OCI-LY7 (cell line): ENCODE measurements at regions not wholly inside any gene's neighbourhood (a gene's known extent, or its start where the extent isn't known, plus 50 kb on each side); places are given as distances from the start of the nearest gene placed in this dataset.

Experiments
- BruUV-seq: library from RNA; stranded (reverse); fragments of 400-500 nt; replicated peaks from 2 replicates; lab custom pipeline; 2021; lab: Mats Ljungman, UMichigan
- CTCF ChIA-PET: fragments of 300-600 bp; sonication (Branson Sonifier 250); formaldehyde crosslinking; loops from one replicate; lab custom pipeline; 2022; ENCODE audit warnings: antibody characterized with exemption; ENCODE audit not compliant: unreplicated experiment; lab: Charles Lee
- POLR2A ChIA-PET: fragments of 300-600 bp; sonication (Branson Sonifier 250); formaldehyde crosslinking; loops from one replicate; lab custom pipeline; 2022; ENCODE audit warnings: antibody characterized with exemption; lab: Charles Lee
- DNase-seq: peaks from one replicate; pipeline ENCODE4 v3.0.0-alpha.2; 2015; ENCODE audit warnings: low spot score
- H2AFZ ChIP-seq: fragments of 200-600 bp; sonication (generic), shearing (Covaris generic); 2 replicates; pipeline ENCODE4 v1.6.1; 2014; ENCODE audit warnings: mild to moderate bottlenecking, antibody characterized with exemption, low read length, moderate library complexity
- H3K27ac ChIP-seq: fragments of 200-600 bp; sonication (generic); 2 replicates; pipeline ENCODE4 v1.5.1; 2014; ENCODE audit warnings: mixed run types, low read depth, mild to moderate bottlenecking, moderate library complexity, low read length, inconsistent platforms; ENCODE audit not compliant: poor library complexity, severe bottlenecking
- H3K36me3 ChIP-seq: fragments of 200-600 bp; sonication (generic); 2 replicates; pipeline ENCODE4 v1.6.1; 2014; ENCODE audit warnings: mild to moderate bottlenecking, antibody characterized with exemption, low read length, moderate library complexity, mixed read lengths; ENCODE audit not compliant: insufficient read depth
- H3K4me1 ChIP-seq: fragments of 200-600 bp; sonication (generic); 2 replicates; pipeline ENCODE4 v1.5.1; 2014; ENCODE audit warnings: mild to moderate bottlenecking, low read length; ENCODE audit not compliant: insufficient read depth, poor library complexity, severe bottlenecking
- H3K4me2 ChIP-seq: fragments of 200-600 bp; sonication (generic); 2 replicates; pipeline ENCODE4 v1.6.1; 2014; ENCODE audit warnings: mild to moderate bottlenecking, low read length
- H3K4me3 ChIP-seq: fragments of 200-600 bp; sonication (generic); 2 replicates; pipeline ENCODE4 v1.5.1; 2014; ENCODE audit warnings: mild to moderate bottlenecking, low read depth, low read length; ENCODE audit not compliant: poor library complexity, severe bottlenecking
- H3K79me2 ChIP-seq: fragments of 200-600 bp; sonication (generic); 2 replicates; pipeline ENCODE4 v1.6.1; 2016; ENCODE audit warnings: low read depth, mild to moderate bottlenecking, low read length, moderate library complexity, mixed read lengths; ENCODE audit not compliant: insufficient read depth
- H3K9me2 ChIP-seq: fragments of 200-600 bp; sonication (generic); 2 replicates; pipeline ENCODE4 v1.6.1; 2016; ENCODE audit warnings: mild to moderate bottlenecking, low read length, mixed read lengths; ENCODE audit not compliant: insufficient read depth
- H3K9me3 ChIP-seq: fragments of 200-600 bp; sonication (generic); 2 replicates; pipeline ENCODE4 v1.6.1; 2014; ENCODE audit warnings: mild to moderate bottlenecking, mixed run types, low read length, mixed read lengths
- H4K20me1 ChIP-seq: fragments of 200-600 bp; sonication (generic); 2 replicates; pipeline ENCODE4 v1.6.1; 2014; ENCODE audit warnings: mild to moderate bottlenecking, antibody characterized with exemption, low read length, moderate library complexity, mixed read lengths; ENCODE audit not compliant: insufficient read depth
- EZH2phosphoT487 ChIP-seq: fragments of 200-600 bp; sonication (generic); IDR thresholded peaks from 2 replicates; pipeline ENCODE4 v1.6.1; 2018; ENCODE audit warnings: low read depth, borderline replicate concordance, mild to moderate bottlenecking, mixed run types, antibody characterized with exemption, low read length, moderate library complexity, mixed read lengths
- intact Hi-C: fragments of 100-400 bp; cut with micrococcal nuclease; formaldehyde crosslinking; loops from one replicate; pipeline ENCODE4 v1.10.0; 2022; ENCODE audit not compliant: unreplicated experiment
- TF ChIP-seq, protein P1 (sequence below): fragments of 200-600 bp; sonication (generic); conservative IDR thresholded peaks from 2 replicates; pipeline ENCODE4 v1.5.1; 2014; ENCODE audit warnings: mild to moderate bottlenecking, antibody characterized with exemption, low read length, moderate library complexity, mixed read lengths

DNA sequence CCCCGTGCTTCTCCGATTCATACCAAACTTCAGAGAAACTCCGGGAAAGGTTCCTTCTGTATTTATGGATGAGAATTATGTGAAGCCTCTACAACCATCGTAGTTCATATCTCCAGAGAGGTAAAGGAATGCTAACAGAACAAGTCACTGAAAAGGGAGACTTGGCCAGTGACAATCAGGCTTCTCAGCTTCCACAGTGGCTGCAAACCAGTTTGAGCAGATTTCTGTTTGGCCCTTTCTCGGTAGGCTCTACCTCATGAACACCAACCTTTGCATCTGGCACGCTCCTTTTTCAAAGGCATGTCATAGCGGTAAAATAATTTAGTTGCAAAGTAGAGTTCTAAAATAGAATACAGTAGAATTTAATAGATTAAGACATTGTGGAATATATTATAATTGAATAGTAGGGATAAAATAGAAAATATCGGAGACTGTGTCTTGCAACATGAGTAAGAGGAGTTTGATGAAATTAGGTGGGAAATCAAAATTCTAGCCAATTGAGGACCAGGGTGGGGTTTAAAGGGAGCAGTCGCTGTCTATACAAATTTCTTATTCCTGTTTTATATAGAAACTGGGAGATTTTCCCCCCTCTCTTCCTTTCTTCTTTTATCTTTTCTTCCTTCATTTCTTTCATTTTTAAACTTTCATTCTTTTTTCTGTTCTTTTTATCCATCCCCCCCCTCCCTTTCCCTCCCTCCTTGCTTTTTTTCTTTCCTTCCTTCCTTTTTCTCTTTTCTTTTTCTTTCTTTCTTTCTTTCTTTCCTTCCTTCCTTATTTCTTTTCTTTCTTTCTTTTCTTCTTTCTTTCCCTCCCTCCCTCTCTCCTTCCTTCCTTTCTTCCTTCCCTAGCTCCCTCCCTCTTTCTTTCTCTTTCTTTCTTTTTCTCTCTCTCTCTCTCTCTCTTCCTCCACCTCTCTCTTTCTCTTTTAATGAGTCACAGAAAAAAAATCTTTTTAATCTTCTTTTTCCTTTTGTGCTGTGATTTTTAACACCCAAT lies 161.5 kb upstream of the KLF6 start:
- no peaks in the 10 kb centered on the region for H3K9me3 ChIP-seq
- no peaks in the 10 kb centered on the region for H3K79me2 ChIP-seq
- H3K4me1 ChIP-seq, result no peaks in the 10 kb centered on the region
- H3K4me3 ChIP-seq, result no peak overlapping the region
- no peak overlapping the region for H3K4me2 ChIP-seq
- no peak overlapping the region for H3K27ac ChIP-seq
- CTCF ChIA-PET, result no interaction called here
- DNase-seq, result no peak
- H3K36me3 ChIP-seq, result no peaks in the 10 kb centered on the region
- no peaks in the 10 kb centered on the region for H3K9me2 ChIP-seq
- TF ChIP-seq, protein P1, sequence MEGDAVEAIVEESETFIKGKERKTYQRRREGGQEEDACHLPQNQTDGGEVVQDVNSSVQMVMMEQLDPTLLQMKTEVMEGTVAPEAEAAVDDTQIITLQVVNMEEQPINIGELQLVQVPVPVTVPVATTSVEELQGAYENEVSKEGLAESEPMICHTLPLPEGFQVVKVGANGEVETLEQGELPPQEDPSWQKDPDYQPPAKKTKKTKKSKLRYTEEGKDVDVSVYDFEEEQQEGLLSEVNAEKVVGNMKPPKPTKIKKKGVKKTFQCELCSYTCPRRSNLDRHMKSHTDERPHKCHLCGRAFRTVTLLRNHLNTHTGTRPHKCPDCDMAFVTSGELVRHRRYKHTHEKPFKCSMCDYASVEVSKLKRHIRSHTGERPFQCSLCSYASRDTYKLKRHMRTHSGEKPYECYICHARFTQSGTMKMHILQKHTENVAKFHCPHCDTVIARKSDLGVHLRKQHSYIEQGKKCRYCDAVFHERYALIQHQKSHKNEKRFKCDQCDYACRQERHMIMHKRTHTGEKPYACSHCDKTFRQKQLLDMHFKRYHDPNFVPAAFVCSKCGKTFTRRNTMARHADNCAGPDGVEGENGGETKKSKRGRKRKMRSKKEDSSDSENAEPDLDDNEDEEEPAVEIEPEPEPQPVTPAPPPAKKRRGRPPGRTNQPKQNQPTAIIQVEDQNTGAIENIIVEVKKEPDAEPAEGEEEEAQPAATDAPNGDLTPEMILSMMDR, result no peak
- no peak for TF ChIP-seq EZH2phosphoT487
- POLR2A ChIA-PET, result interaction anchor here (0.6 to 0.7 kb wide), 4 partner anchors 45 to 696 kb away, joined by 3 to 5 read pairs (median 4); no protein-coding TSS in a partner anchor
- H2AFZ ChIP-seq, result no peak overlapping the region
- no peaks in the 10 kb centered on the region for H4K20me1 ChIP-seq
- intact Hi-C loops, result no loop called here
- BruUV-seq, result no TSS peak

DNA sequence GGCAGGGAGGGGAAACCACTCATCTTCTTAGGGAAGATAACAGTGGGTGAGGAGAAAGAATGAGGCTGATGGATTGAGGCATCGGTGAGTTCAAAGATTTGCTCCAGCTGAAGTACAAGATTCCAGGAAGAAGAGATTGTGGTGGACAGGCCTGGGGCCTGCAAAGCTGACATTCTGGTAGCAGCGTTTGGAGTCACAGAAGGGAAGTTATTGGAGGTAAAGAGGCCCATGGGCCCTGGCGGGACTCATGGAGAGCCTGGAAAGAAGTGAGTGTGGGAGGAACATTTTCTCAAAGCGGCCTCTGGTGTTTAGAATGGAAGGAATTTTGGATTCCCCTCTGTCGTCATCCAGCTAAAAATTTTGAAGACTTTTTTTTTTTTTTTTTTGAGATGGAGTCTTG lies 160.0 kb upstream of the KLF6 start:
- ChIA-PET POLR2A (interaction anchor here (0.7 kb wide), 1 partner anchor 248 kb away, joined by 6 read pairs; no protein-coding TSS in a partner anchor), CTCF (no interaction called here)
- BruUV-seq, result no TSS peak
- TF ChIP-seq, protein P1, result no peak
- TF ChIP-seq EZH2phosphoT487, result no peak
- Histone ChIP-seq H3K36me3 (no peaks in the 10 kb centered on the region), H3K4me2 (no peak overlapping the region), H3K27ac (no peak overlapping the region), H3K79me2 (no peaks in the 10 kb centered on the region), H3K9me3 (no peaks in the 10 kb centered on the region), H3K9me2 (no peaks in the 10 kb centered on the region), H3K4me3 (no peak overlapping the region), H4K20me1 (no peaks in the 10 kb centered on the region), H3K4me1 (no peaks in the 10 kb centered on the region), H2AFZ (no peak overlapping the region)
- intact Hi-C loops, result no loop called here
- DNase-seq, result no peak

DNA sequence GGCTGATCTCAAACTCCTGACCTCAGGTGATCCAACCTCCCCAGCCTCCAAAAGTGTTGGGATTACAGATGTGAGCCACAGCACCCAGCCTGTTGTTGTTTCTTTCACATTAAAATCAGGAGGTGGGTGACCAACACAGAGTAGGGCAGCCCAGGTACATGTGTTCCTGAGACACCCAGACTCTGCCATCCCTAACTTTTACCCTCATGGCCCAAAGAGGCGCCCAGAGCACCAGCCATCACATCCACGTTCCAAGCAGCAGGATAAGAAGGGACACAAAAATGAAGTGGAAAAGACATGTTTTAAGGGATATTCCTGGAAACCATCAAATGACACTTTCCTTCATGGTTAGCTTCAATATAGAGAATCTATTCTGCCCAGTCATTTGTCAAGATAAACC lies 159.6 kb upstream of the KLF6 start:
- Histone ChIP-seq H3K9me2 (no peaks in the 10 kb centered on the region), H4K20me1 (no peaks in the 10 kb centered on the region), H2AFZ (no peak overlapping the region), H3K79me2 (no peaks in the 10 kb centered on the region), H3K4me3 (no peak overlapping the region), H3K36me3 (no peaks in the 10 kb centered on the region), H3K4me2 (no peak overlapping the region), H3K4me1 (no peaks in the 10 kb centered on the region), H3K27ac (no peak overlapping the region), H3K9me3 (no peaks in the 10 kb centered on the region)
- intact Hi-C loops, result no loop called here
- no TSS peak for BruUV-seq
- POLR2A ChIA-PET, result no interaction called here
- CTCF ChIA-PET, result no interaction called here
- no peak for DNase-seq
- TF ChIP-seq, protein P1, result no peak
- no peak for TF ChIP-seq EZH2phosphoT487
